ENCODE measurements at regions not wholly inside any gene's neighbourhood (a gene's known extent, or its start where the extent isn't known, plus 50 kb on each side); places are given as distances from the start of the nearest gene placed in this dataset.

DNA sequence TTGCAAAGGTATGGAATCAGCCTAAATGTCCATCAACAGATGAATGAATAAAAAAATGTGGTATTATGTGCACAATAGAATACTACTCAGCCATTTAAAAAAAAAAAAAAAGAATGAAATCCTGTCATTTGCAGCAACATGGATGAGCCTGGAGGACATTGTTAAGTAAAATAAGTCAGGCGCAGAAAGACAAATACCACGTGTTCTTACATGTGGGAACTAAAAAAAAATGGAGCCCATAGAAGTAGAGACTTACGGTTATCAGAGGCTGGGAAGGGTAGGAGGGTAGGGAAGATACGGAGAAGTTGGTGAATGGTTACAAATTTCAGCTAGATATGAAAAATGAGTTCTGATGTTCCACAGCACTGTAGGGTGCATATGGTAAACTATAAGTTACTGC, 97.2 kb upstream of the SIRPG start:
- TF ChIP-seq, protein P1, sequence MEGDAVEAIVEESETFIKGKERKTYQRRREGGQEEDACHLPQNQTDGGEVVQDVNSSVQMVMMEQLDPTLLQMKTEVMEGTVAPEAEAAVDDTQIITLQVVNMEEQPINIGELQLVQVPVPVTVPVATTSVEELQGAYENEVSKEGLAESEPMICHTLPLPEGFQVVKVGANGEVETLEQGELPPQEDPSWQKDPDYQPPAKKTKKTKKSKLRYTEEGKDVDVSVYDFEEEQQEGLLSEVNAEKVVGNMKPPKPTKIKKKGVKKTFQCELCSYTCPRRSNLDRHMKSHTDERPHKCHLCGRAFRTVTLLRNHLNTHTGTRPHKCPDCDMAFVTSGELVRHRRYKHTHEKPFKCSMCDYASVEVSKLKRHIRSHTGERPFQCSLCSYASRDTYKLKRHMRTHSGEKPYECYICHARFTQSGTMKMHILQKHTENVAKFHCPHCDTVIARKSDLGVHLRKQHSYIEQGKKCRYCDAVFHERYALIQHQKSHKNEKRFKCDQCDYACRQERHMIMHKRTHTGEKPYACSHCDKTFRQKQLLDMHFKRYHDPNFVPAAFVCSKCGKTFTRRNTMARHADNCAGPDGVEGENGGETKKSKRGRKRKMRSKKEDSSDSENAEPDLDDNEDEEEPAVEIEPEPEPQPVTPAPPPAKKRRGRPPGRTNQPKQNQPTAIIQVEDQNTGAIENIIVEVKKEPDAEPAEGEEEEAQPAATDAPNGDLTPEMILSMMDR (IDR thresholded peaks at IDR 0.05): no peak
- TF ChIP-seq POLR2A (IDR thresholded peaks at IDR 0.05): no peak

All from esophagus squamous epithelium (tissue), 4 donors.